ENCODE measurements at regions not wholly inside any gene's neighbourhood (a gene's known extent, or its start where the extent isn't known, plus 50 kb on each side); places are given as distances from the start of the nearest gene placed in this dataset.

- no peak for DNase-seq (ENCODE audit: low read depth)
These were observed 115.7 kb upstream of the RALGAPA2 start for GRCh38 chr20:20827992-20828597.

DNA sequence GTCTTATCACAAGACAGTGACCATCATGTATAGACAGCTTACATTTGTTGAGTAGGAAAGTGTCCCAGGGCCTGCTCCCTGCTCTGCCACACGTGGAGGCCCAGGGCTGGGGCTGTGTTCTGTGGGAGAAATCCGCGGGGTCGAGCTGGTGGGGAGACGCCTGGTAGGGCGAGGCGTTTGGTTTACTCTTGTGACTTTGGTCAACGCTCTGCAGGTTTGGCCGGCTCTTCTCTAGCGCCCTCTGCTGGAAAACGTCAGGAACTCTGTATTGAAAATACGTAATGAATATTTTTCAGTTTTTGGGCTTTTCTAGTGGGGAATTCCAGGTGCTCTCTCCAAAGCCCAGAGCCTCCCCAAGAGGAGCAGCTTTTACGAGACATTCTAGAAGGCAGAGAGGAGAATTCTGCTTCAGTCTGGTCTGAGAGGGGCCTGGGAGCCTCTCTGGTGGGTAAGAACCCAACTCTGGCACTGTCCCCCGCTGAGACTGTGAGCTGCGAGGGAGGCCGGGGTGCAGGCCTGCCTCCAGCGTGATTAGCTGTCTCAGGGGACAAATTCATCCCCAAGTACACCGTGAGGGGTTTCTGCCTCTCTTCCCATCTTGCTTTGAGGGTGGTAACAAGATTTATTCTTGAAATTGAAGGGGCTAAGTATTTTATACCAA lies 112.6 kb upstream of the RALGAPA2 start:
- DNase-seq (ENCODE audit: low read depth) = peak; percentile 9

GRCh38 chr20:20823476-20823881 lies 111.0 kb upstream of the RALGAPA2 start:
- no peak for DNase-seq (ENCODE audit: low read depth)

DNA sequence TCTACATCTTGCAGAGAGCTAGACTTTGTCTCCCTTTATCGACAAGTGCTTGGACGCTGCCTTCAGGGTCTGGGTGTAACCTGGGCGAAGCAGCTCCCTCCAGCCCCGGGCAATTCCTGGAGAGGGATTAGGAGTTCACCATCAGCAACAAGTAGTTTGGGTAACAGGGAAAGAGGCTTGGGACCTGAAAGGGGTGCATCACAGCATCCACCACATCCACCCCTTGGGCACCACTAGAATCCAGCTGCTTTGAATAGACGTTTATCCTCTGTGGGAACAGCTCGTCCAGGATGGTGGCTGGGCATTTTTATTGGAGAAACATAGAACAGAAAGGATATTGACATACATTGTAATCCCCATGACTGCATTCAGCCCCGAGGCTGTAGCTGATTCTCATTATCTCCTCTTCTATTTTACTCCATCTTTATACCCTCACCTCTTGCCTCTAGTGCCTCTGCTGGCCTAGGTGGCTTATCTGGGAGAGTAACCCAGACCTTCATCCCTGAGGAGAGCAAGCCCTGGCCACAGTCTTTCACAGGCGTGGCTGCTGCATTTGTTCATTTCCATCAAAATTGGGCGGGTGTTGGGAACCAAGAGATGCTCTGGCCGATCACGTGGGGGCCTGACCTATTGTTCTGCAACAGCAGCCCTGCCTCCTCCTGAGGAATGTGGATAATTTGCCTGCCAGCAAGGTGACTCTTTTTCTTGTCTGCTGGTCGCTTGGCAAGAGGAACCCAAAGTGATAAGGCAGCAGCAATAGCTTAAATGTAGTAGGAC lies 109.2 kb upstream of the RALGAPA2 start:
- DNase-seq (ENCODE audit: low read depth) = no peak

- peak; percentile 3 for DNase-seq (ENCODE audit: low read depth)
These were observed 108.5 kb upstream of the RALGAPA2 start for GRCh38 chr20:20820785-20821483.

- no peak for DNase-seq (ENCODE audit: low read depth)
These were observed 107.7 kb upstream of the RALGAPA2 start for GRCh38 chr20:20820104-20820503.

DNA sequence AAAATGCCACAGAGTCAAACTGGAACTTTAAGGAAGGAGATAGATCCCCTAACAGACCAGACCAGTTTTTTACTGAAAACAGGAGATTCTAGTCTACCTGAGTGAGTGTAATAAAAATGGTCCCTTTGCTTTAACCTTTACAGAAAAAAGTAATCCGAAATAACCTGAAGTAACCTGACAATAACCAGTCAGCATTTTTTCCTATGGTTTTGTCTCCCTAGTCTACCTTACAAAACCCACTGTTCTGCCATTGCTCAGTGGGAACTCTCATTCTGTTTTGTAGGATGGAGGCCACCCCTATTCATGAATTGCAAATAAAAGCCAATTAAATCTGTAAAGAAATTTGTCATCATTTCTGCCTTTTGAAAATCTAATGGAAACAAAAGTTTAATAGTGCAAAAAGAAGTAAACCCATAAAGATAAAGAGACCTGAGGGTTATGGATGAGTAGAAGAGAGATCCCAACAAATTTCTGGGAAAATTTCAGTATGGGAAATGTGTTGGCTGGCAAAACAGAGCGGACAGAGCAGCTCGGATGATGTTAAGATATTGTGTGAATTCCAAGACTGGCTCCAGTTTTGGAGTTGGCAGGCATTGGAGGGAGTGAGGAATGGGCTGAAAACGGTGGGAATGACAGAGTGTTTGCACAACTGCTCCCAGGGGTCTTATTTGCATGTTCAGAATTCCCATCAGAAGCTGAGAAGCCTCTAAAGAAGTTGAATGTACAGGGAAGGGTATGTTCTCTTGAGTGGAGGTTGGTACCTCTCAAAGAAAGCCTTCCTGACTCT lies 104.7 kb upstream of the RALGAPA2 start:
- DNase-seq (ENCODE audit: low read depth) = no peak

GRCh38 chr20:20815711-20816455 lies 103.4 kb upstream of the RALGAPA2 start:
- DNase-seq (ENCODE audit: low read depth) = no peak

DNA sequence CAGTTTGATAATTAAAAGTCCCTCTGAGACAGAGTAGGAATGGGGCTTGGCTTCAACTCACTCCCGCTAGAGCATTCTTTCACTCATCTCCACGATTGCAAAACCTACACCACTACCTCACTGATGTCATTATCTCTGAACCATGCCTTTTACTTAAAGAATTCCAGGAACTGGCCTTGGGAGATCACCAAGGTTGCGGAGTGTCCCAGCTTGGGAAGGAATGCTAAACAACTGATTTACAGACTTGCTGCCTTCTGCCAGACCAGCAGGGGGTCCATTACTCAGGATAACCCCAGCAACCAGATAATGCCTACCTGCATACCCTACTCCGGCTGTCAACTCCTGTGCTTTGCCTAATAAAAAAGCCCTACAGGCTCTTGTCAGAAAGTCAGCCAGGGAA lies 102.2 kb upstream of the RALGAPA2 start:
- no peak for DNase-seq (ENCODE audit: low read depth)

DNA sequence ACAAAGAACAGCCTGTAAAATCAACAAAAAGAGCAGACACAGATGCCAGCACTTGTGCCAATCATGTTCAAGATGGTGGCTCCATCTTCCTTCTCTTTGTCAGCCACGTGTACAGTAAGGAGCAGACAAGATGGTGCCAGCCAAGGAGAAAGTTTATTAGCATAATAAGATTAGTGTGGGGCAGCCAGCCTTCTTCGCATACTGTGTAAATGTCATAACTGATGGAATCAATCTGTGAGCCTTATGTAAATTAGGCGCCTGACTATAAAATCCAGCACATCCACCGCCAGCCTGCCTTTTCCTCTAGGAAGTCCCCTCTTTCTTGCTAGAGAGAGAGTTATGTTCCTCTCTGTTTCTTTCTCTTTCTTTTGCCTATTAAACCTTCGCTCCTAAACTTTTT lies 99.7 kb upstream of the RALGAPA2 start:
- no peak for DNase-seq (ENCODE audit: low read depth)

- no peak for DNase-seq (ENCODE audit: low read depth)
These were observed 95.6 kb upstream of the RALGAPA2 start for GRCh38 chr20:20808016-20808415.

- no peak for DNase-seq (ENCODE audit: low read depth)
These were observed 94.0 kb upstream of the RALGAPA2 start for GRCh38 chr20:20806121-20807095.

DNA sequence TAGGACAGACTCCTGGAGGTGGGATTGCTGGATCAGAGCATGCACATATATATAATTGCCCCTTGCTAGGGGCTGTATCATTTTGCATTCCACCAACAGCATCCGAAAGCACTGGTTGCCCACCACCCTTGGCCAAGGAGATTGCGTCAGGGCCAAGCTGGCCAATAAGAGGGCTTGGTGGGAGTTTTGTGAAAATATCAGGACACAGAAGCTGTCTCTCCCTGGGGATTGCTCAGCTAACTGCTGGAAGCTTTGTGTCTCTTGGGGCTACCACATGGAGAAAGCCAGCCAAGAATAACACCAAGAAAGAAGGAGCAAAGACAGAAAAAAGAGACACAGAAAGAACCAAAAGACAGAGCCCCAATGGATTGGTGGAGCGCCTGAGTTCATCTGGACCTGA lies 90.6 kb upstream of the RALGAPA2 start:
- DNase-seq (ENCODE audit: low read depth) = no peak

- no peak for DNase-seq (ENCODE audit: low read depth)
These were observed 89.9 kb upstream of the RALGAPA2 start for GRCh38 chr20:20802328-20802727.

DNA sequence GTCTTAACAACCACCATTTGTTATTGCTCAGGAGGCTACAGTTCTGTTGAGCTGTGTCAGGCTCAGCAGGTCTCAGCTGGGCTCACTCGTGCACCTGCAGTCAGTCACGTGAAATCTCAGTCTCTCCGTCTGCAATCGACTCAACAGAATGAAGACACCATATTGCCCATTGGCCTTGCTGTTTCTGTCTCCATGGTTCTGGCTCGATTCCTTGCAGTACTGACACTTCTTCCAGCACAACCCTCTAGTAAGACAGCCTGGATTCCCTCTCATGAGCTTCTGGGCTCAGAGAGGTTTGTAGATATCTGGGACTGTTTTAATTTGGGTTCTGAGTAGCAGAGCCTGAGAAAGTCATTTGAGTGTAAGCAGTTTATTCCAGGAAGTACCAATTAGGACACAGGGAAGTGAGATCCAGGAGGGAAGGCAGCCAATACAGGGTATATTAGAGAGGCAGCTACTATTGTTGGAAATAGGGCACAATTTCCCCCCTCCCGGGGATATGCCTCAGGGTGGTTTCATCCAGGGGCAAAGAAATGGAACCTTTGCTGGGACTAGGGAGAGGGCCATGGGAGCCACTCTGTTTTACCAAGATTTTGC lies 87.4 kb upstream of the RALGAPA2 start:
- DNase-seq (ENCODE audit: low read depth) = no peak

GRCh38 chr20:20797521-20798310 lies 85.3 kb upstream of the RALGAPA2 start:
- no peak for DNase-seq (ENCODE audit: low read depth)

DNA sequence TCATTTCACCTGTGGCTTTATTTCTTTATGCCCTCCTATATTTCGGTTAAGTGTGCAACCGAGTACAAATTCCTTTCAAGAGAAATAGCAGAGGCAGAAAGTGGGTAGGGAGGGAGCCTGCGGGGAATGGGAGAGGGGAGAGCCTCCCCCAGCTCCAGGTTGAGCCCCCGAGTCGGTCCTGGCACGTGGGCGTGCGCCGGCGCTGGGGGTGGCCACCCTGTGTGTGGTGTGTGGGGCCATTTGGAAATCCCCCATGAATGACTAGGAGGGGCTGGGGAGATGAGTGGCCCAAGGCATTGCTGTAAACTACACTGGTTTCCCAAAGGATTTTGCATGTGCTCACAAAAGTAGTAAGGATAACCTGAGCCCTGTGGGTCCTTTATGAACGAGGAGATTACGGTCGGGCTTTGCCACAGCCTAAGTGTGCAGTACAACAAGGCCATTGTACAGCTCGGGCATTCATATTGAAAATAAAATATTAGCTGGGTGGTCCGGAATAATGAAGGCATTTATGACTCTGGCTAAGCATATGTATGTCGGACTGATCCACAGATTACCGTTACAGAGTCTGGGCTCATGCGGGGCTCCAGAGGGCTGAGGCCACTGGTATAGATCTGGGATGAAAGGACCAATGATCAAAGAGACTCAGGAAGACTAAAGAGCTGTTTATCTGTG lies 84.5 kb upstream of the RALGAPA2 start:
- DNase-seq (ENCODE audit: low read depth) = no peak

GRCh38 chr20:20795721-20796120 lies 83.3 kb upstream of the RALGAPA2 start:
- DNase-seq (ENCODE audit: low read depth) = no peak
